ENCODE measurements at regions not wholly inside any gene's neighbourhood (a gene's known extent, or its start where the extent isn't known, plus 50 kb on each side); places are given as distances from the start of the nearest gene placed in this dataset.

DNA sequence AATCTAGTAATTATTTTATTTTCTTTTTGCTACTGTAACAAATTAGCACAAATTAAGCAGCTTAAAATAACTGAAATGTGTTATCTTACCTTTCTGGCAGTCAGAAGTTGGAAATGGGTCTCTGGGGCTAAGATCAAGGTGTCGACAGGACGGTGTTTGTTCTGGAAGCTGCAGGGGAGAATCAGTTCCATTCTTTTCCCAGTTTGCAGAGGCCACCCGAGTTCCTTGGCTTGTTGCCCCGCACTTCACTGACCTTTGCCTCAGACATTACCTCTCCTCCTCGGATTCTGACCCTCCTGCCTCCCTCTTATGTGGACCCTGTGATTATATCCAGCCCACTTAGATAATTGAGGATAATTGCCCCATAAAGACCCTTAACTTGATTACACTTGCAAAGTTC lies 61.0 kb upstream of the MAF start:
- Histone ChIP-seq H3K4me1 (peaks cover 0 to 6% (median 2%) of the 10 kb centered on the region in 4 donors), H3K27me3 (no peaks in the 10 kb centered on the region), H3K36me3 (no peaks in the 10 kb centered on the region), H3K9me3 (no peaks in the 10 kb centered on the region), H3K4me3 (no peak overlapping the region), H3K27ac (no peak overlapping the region)
- intact Hi-C loops (cut with DNase I; ENCODE audit: low total_unique reads) = no loop called here
- no peak for DNase-seq
- TF ChIP-seq, protein P1, sequence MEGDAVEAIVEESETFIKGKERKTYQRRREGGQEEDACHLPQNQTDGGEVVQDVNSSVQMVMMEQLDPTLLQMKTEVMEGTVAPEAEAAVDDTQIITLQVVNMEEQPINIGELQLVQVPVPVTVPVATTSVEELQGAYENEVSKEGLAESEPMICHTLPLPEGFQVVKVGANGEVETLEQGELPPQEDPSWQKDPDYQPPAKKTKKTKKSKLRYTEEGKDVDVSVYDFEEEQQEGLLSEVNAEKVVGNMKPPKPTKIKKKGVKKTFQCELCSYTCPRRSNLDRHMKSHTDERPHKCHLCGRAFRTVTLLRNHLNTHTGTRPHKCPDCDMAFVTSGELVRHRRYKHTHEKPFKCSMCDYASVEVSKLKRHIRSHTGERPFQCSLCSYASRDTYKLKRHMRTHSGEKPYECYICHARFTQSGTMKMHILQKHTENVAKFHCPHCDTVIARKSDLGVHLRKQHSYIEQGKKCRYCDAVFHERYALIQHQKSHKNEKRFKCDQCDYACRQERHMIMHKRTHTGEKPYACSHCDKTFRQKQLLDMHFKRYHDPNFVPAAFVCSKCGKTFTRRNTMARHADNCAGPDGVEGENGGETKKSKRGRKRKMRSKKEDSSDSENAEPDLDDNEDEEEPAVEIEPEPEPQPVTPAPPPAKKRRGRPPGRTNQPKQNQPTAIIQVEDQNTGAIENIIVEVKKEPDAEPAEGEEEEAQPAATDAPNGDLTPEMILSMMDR (IDR thresholded peaks at IDR 0.05) = no peak

DNA sequence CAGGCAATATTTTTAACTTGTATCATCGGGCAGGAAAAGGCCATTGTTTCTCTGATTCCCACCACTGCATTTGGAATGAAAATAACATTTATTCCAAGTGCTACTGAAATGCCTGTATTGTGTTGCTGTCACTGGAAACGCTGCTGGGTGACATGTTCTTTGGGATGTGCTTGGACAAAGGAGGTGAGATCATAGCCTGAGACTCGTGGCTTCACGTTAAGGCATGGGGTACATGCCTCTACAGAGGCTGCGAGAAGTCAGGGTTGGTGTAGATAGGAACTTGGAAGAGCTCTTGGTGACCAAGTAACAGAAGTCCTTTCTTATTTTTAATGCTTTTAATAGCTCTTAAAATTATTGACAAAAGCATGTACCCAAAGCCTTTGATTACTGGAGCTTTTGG lies 58.8 kb upstream of the MAF start:
- H3K27me3 ChIP-seq = no peaks in the 10 kb centered on the region
- intact Hi-C loops (cut with DNase I; ENCODE audit: low total_unique reads) = no loop called here
- peaks cover 0 to 4% (median 0%) of the 10 kb centered on the region in 4 donors for H3K4me1 ChIP-seq
- H3K9me3 ChIP-seq = no peaks in the 10 kb centered on the region
- H3K4me3 ChIP-seq = no peak overlapping the region
- H3K36me3 ChIP-seq = no peaks in the 10 kb centered on the region
- no peak for DNase-seq
- TF ChIP-seq, protein P1 (IDR thresholded peaks at IDR 0.05) = no peak
- no peak overlapping the region for H3K27ac ChIP-seq

DNA sequence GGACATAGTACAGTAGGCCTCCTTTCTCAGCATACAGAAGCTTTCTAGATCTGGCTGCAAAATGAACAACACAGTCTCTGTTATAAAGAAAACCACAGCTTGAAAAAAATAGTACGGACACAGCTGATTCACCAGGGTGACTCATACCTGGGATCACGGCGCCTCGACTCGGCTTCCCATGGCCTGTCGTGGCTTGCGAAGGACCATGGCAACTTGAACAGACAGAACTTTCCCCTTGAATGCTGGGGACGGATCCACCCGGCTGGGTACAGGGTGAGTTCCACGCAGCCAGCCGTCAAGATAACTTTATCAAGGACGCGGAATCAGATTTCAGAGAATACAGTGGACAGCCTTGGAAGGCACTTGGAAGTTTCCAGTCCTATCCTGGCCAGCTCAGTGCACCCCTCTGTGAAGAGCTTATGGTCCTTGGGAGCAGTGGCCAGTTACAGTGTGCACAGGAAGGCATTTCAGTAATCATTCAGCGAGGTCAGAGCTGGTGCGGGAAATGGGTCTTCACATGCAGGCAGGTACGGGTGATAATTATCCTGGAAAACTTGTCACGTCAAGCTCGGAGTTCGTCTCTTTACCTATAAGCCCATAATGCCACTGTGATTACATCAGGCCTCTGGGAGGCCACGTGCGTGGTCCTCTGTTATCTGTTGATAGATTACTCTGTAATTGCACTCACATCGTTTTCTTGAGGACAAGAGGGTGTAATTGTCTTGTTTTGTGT lies 57.9 kb upstream of the MAF start:
- intact Hi-C loops (cut with DNase I; ENCODE audit: low total_unique reads) = no loop called here
- no peaks in the 10 kb centered on the region for H3K9me3 ChIP-seq
- H3K27ac ChIP-seq = no peak overlapping the region
- H3K36me3 ChIP-seq = no peaks in the 10 kb centered on the region
- H3K4me3 ChIP-seq = no peak overlapping the region
- TF ChIP-seq, protein P1 (IDR thresholded peaks at IDR 0.05) = no peak
- H3K4me1 ChIP-seq = peaks cover 0 to 1% (median 0%) of the 10 kb centered on the region in 4 donors
- no peak for DNase-seq
- H3K27me3 ChIP-seq = no peaks in the 10 kb centered on the region

GRCh38 chr16:79656553-79657115 lies 56.1 kb upstream of the MAF start:
- intact Hi-C loops (cut with DNase I; ENCODE audit: low total_unique reads) = no loop called here
- no peak overlapping the region for H3K27ac ChIP-seq
- no peaks in the 10 kb centered on the region for H3K27me3 ChIP-seq
- no peak overlapping the region for H3K4me3 ChIP-seq
- TF ChIP-seq, protein P1 (IDR thresholded peaks at IDR 0.05) = no peak
- H3K9me3 ChIP-seq = no peaks in the 10 kb centered on the region
- H3K4me1 ChIP-seq = peaks cover 0 to 7% (median 1%) of the 10 kb centered on the region in 4 donors
- DNase-seq = no peak
- no peaks in the 10 kb centered on the region for H3K36me3 ChIP-seq

- peak in 1 of 2 donors; percentile 66 for DNase-seq
- Histone ChIP-seq H3K36me3 (no peaks in the 10 kb centered on the region), H3K27me3 (no peaks in the 10 kb centered on the region), H3K4me1 (peaks cover 0 to 14% (median 7%) of the 10 kb centered on the region in 4 donors), H3K9me3 (no peaks in the 10 kb centered on the region), H3K4me3 (no peak overlapping the region), H3K27ac (no peak overlapping the region)
- TF ChIP-seq, protein P1 (IDR thresholded peaks at IDR 0.05) = no peak
- intact Hi-C loops (cut with DNase I; ENCODE audit: low total_unique reads) = no loop called here
Observed at GRCh38 chr16:79653373-79653891, 52.9 kb upstream of the MAF start.
